DND-41 (cell line): ENCODE measurements at regions not wholly inside any gene's neighbourhood (a gene's known extent, or its start where the extent isn't known, plus 50 kb on each side); places are given as distances from the start of the nearest gene placed in this dataset.

Experiments used
- ATAC-seq: fragments of 200-7000 bp; cut with Tn5 transposase; 3 replicates; pipeline ENCODE4 v1.9.1; 2021; ENCODE audit warnings: low read depth; ENCODE audit not compliant: insufficient read depth
- DNase-seq: peaks from one replicate; pipeline ENCODE4 v3.0.0-alpha.2; 2020
- H2AFZ ChIP-seq: 2 replicates; pipeline ENCODE4 v1.6.0; 2012; ENCODE audit warnings: low read depth, low read length
- H3K27ac ChIP-seq: 2 replicates; pipeline ENCODE4 v1.5.1; 2012; ENCODE audit warnings: low read length, inconsistent platforms
- H3K27me3 ChIP-seq: fragments of 200-600 bp; sonication (generic); 2 replicates; pipeline ENCODE4 v1.6.0; 2012; ENCODE audit warnings: low read length, mild to moderate bottlenecking, inconsistent platforms; ENCODE audit not compliant: insufficient read depth, poor library complexity
- H3K36me3 ChIP-seq: 2 replicates; pipeline ENCODE4 v1.5.1; 2012; ENCODE audit warnings: low read length, inconsistent platforms; ENCODE audit not compliant: insufficient read depth
- H3K4me1 ChIP-seq: 2 replicates; pipeline ENCODE4 v1.5.1; 2012; ENCODE audit warnings: mild to moderate bottlenecking, low read length; ENCODE audit not compliant: insufficient read depth
- H3K4me2 ChIP-seq: 2 replicates; pipeline ENCODE4 v1.6.0; 2012; ENCODE audit warnings: mild to moderate bottlenecking, moderate library complexity, low read length, inconsistent platforms; ENCODE audit not compliant: insufficient read depth
- H3K4me3 ChIP-seq, 2 experiments: fragments of 200-600 bp in 1 of 2; shearing (Covaris generic) in 1 of 2; 2 replicates each; pipeline ENCODE4 v1.5.1; 2012 to 2016; ENCODE audit warnings: inconsistent platforms in 2 of 2, low read length in 2 of 2, mild to moderate bottlenecking in 2 of 2, low read depth in 1 of 2, moderate library complexity in 1 of 2
- H3K79me2 ChIP-seq: 2 replicates; pipeline ENCODE4 v1.6.0; 2012; ENCODE audit warnings: low read length, inconsistent platforms; ENCODE audit not compliant: insufficient read depth
- H3K9ac ChIP-seq: 2 replicates; pipeline ENCODE4 v1.6.0; 2012; ENCODE audit warnings: low read depth, mild to moderate bottlenecking, inconsistent platforms, low read length, moderate library complexity
- H3K9me3 ChIP-seq: 2 replicates; pipeline ENCODE4 v1.5.1; 2012; ENCODE audit warnings: low read length, moderate library complexity, mild to moderate bottlenecking, inconsistent platforms; ENCODE audit not compliant: insufficient read depth, severe bottlenecking
- H4K20me1 ChIP-seq: 2 replicates; pipeline ENCODE4 v1.6.0; 2012; ENCODE audit warnings: low read length; ENCODE audit not compliant: insufficient read depth
- EZH2 ChIP-seq: IDR thresholded peaks from 3 replicates; pipeline ENCODE4 v1.6.1; 2012; ENCODE audit warnings: borderline replicate concordance, low read depth, mild to moderate bottlenecking, moderate library complexity, low read length, inconsistent platforms; ENCODE audit not compliant: severe bottlenecking
- TF ChIP-seq, protein P1 (sequence below): IDR thresholded peaks from 2 replicates; pipeline ENCODE4 v1.5.1; 2012; ENCODE audit warnings: borderline replicate concordance, low read length, moderate library complexity, mild to moderate bottlenecking; ENCODE audit not compliant: poor library complexity, severe bottlenecking; ENCODE audit errors: extremely low read depth

DNA sequence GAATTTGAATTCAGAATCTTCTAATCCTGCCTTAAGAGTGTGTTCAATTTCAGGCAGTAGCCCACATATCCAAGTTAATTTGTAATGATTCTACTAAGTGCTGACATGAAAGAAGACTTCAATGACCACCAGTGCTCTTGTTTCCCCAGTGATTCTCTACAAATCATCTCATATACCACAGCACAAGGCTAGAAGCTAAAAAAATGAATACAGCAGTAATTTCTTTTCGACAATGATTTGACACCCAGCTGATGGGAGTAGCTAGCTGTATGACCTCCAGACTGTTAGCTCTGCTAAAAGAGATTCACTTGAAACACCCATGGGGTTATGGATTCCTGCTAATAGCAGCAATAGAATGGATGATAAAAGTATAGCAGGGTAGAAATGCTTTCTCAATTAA is 217.0 kb upstream of the TMEFF2 start:
- TF ChIP-seq, protein P1, sequence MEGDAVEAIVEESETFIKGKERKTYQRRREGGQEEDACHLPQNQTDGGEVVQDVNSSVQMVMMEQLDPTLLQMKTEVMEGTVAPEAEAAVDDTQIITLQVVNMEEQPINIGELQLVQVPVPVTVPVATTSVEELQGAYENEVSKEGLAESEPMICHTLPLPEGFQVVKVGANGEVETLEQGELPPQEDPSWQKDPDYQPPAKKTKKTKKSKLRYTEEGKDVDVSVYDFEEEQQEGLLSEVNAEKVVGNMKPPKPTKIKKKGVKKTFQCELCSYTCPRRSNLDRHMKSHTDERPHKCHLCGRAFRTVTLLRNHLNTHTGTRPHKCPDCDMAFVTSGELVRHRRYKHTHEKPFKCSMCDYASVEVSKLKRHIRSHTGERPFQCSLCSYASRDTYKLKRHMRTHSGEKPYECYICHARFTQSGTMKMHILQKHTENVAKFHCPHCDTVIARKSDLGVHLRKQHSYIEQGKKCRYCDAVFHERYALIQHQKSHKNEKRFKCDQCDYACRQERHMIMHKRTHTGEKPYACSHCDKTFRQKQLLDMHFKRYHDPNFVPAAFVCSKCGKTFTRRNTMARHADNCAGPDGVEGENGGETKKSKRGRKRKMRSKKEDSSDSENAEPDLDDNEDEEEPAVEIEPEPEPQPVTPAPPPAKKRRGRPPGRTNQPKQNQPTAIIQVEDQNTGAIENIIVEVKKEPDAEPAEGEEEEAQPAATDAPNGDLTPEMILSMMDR, result no peak
- no peak for TF ChIP-seq EZH2
- no peaks in the 10 kb centered on the region for H4K20me1 ChIP-seq
- ATAC-seq, result no peak

DNA sequence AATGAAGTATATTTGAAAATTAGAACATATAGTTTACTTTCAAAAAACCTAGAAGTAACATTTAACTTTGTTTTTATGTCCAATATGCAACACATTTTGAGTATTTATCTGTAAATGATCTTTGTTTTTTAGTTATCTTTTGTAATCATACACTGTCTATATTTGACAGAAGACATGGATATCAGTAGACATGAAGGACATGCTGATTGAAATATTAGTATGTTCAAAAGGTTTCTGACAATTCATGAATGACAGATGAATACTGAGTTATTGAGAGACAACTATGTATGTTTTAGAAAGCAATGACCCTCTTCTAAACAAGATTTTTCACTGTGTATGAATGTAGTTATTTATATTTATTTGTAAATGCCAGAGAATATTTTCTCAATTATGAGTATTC is 215.6 kb upstream of the TMEFF2 start:
- Histone ChIP-seq H3K4me1 (no peaks in the 10 kb centered on the region), H3K9me3 (no peaks in the 10 kb centered on the region), H2AFZ (no peak overlapping the region), H3K4me2 (no peak overlapping the region), H3K27me3 (no peaks in the 10 kb centered on the region), H3K4me3 (no peak overlapping the region), H3K27ac (no peak overlapping the region), H3K9ac (no peak overlapping the region), H3K36me3 (no peaks in the 10 kb centered on the region), H4K20me1 (no peaks in the 10 kb centered on the region), H3K79me2 (no peaks in the 10 kb centered on the region)
- DNase-seq (no peak), ATAC-seq (no peak)
- TF ChIP-seq, protein P1, result no peak
- no peak for TF ChIP-seq EZH2

More for the DNA sequence above, 217.0 kb upstream of the TMEFF2 start:
- Histone ChIP-seq H2AFZ (no peak overlapping the region), H3K9ac (no peak overlapping the region), H3K27me3 (no peaks in the 10 kb centered on the region), H3K4me1 (no peaks in the 10 kb centered on the region), H3K27ac (no peak overlapping the region), H3K4me2 (no peak overlapping the region), H3K9me3 (no peaks in the 10 kb centered on the region), H3K36me3 (no peaks in the 10 kb centered on the region), H3K79me2 (no peaks in the 10 kb centered on the region), H3K4me3 (no peak overlapping the region)
- no peak for DNase-seq

DNA sequence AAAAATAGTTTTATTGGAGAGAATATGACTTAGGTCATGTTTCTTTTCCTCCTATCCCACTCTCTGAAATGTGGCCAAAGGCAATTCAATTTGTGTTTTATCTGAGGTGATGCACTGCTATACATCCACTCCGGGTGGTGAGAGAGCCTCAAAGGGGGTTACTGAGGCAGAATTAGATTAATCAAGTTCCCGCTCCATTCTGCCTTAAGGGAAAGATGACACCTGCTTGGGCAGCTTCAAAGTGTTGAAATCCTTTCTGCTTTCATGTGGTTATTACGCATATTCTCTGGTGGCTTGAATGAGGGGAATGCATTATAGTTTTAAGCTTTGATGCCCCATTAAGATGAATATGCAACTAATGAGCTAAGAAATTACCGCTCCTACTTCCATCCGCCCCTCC is 213.0 kb upstream of the TMEFF2 start:
- Histone ChIP-seq H3K4me1 (no peaks in the 10 kb centered on the region), H3K9ac (no peak overlapping the region), H4K20me1 (no peaks in the 10 kb centered on the region), H3K4me3 (no peak overlapping the region), H3K27me3 (no peaks in the 10 kb centered on the region), H2AFZ (no peak overlapping the region), H3K4me2 (no peak overlapping the region), H3K9me3 (no peaks in the 10 kb centered on the region), H3K27ac (no peak overlapping the region), H3K79me2 (no peaks in the 10 kb centered on the region), H3K36me3 (no peaks in the 10 kb centered on the region)
- TF ChIP-seq, protein P1, result no peak
- TF ChIP-seq EZH2, result no peak
- no peak for ATAC-seq
- no peak for DNase-seq

GRCh38 chr2:192398236-192398635 is 203.5 kb upstream of the TMEFF2 start:
- DNase-seq, result no peak
- Histone ChIP-seq H3K9me3 (no peaks in the 10 kb centered on the region), H3K9ac (no peak overlapping the region), H3K27me3 (no peaks in the 10 kb centered on the region), H4K20me1 (no peaks in the 10 kb centered on the region), H3K27ac (no peak overlapping the region), H2AFZ (no peak overlapping the region), H3K36me3 (no peaks in the 10 kb centered on the region), H3K4me2 (no peak overlapping the region), H3K4me1 (no peaks in the 10 kb centered on the region), H3K79me2 (no peaks in the 10 kb centered on the region), H3K4me3 (no peak overlapping the region)
- TF ChIP-seq, protein P1, result no peak
- TF ChIP-seq EZH2, result no peak
- no peak for ATAC-seq
